K562 (cell line): ENCODE measurements at regions not wholly inside any gene's neighbourhood (a gene's known extent, or its start where the extent isn't known, plus 50 kb on each side); places are given as distances from the start of the nearest gene placed in this dataset.

Experiments
- CCNT2 ChIP-seq: IDR thresholded peaks from 2 replicates; pipeline ENCODE4 v1.6.1; 2011; ENCODE audit warnings: borderline replicate concordance, low read depth, mild to moderate bottlenecking, moderate library complexity, mixed read lengths, low read length; ENCODE audit not compliant: insufficient read length; ENCODE audit errors: extremely low read depth
- KAT8 ChIP-seq: fragments of 450-650 bp; IDR thresholded peaks from 2 replicates; pipeline ENCODE4 v1.6.1; 2016; ENCODE audit warnings: low read depth, mild to moderate bottlenecking
- MBD2 ChIP-seq: sonication (generic); IDR thresholded peaks from 2 replicates; pipeline ENCODE4 v1.6.1; 2016; ENCODE audit warnings: low read depth, borderline replicate concordance
- MCM7 ChIP-seq, 2 experiments: fragments of 450-650 bp; IDR thresholded peaks; 2 replicates each; pipeline ENCODE4 v1.6.1; 2016 to 2018
- NR2C2 ChIP-seq, 2 experiments: fragments of 200-800 bp in 1 of 2; sonication (Bioruptor generic) in 1 of 2; sonication (generic) in 1 of 2; formaldehyde crosslinking in 1 of 2; IDR thresholded peaks; 2 replicates each; pipeline versions ENCODE4 v1.6.1 to v1.8.0; 2016 to 2022; ENCODE audit warnings: mild to moderate bottlenecking in 1 of 2, missing compliant biosample characterization in 1 of 2, missing genetic modification characterization in 1 of 2, missing genetic modification reagents in 1 of 2
- PCBP2 ChIP-seq: fragments of 200-400 bp; formaldehyde crosslinking; IDR thresholded peaks from 2 replicates; pipeline ENCODE4 v1.6.1; 2018; ENCODE audit warnings: low read length, low read depth, mild to moderate bottlenecking, moderate library complexity; ENCODE audit not compliant: poor library complexity, severe bottlenecking
- TRIM28 ChIP-seq: fragments of 450-650 bp; IDR thresholded peaks from 2 replicates; pipeline ENCODE4 v1.6.1; 2017
- ZBTB1 ChIP-seq: sonication (generic); formaldehyde crosslinking; IDR thresholded peaks from 2 replicates; pipeline ENCODE4 v1.8.1; 2023; ENCODE audit warnings: missing genetic modification reagents, low read depth, mild to moderate bottlenecking, borderline replicate concordance
- ZNF431 ChIP-seq: sonication (generic); formaldehyde crosslinking; IDR thresholded peaks from 2 replicates; pipeline ENCODE4 v1.8.0; 2022; ENCODE audit warnings: mild to moderate bottlenecking, missing genetic modification reagents
- ZNF75A ChIP-seq: fragments of 450-650 bp; formaldehyde crosslinking; IDR thresholded peaks from 2 replicates; pipeline ENCODE4 v1.4.0; 2020; ENCODE audit warnings: mild to moderate bottlenecking
- TF ChIP-seq, protein P1 (sequence below): fragments of 200-600 bp; sonication (generic); IDR thresholded peaks from one replicate; pipeline ENCODE4 v1.6.1; 2012; ENCODE audit warnings: mild to moderate bottlenecking, low read depth, low read length, inconsistent platforms
- TF ChIP-seq, protein P2 (sequence below): fragments of 250-450 bp; sonication (Bioruptor Pico); IDR thresholded peaks from 2 replicates; pipeline ENCODE4 v1.8.0; 2022; ENCODE audit warnings: inconsistent platforms, mild to moderate bottlenecking, moderate library complexity, borderline replicate concordance
- TF ChIP-seq, protein P3 (sequence below): fragments of 200-800 bp; sonication (Bioruptor generic); IDR thresholded peaks from 2 replicates; pipeline ENCODE4 v1.6.1; 2017; ENCODE audit warnings: missing genetic modification characterization, missing compliant biosample characterization

DNA sequence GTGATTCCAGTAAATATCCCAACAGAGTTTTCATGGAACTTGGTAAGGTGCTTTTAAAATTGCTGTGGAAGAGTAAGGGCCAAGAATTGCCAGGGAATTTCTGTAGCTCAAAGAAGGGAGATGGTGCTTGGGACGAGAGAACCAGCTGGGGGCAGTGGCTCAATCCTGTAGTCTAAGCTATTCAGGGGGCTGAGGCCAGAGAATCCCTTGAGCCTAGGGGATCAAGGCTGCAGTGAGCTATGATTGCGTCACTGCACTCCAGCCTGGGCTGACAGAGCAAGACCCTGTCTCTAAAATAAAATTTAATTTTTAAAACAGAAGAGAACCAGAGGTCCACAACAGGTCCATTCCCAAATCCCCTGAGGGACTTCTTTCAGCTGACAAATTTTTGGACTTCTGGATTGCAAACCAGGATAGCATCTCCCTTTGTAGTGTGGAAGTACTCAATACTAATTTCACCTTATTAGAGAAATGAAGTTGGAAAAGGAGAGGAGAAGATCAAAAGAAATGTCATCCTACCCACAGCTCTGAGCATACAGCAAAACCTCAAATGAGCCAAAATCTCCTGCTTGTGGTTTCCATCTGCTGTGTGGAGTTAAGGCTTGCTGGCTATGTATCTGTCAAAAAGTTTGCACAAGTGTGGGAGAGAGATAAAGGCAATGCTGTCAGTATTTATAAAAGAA is 59.2 kb upstream of the CLPB start (continued):
- TF ChIP-seq, protein P1, sequence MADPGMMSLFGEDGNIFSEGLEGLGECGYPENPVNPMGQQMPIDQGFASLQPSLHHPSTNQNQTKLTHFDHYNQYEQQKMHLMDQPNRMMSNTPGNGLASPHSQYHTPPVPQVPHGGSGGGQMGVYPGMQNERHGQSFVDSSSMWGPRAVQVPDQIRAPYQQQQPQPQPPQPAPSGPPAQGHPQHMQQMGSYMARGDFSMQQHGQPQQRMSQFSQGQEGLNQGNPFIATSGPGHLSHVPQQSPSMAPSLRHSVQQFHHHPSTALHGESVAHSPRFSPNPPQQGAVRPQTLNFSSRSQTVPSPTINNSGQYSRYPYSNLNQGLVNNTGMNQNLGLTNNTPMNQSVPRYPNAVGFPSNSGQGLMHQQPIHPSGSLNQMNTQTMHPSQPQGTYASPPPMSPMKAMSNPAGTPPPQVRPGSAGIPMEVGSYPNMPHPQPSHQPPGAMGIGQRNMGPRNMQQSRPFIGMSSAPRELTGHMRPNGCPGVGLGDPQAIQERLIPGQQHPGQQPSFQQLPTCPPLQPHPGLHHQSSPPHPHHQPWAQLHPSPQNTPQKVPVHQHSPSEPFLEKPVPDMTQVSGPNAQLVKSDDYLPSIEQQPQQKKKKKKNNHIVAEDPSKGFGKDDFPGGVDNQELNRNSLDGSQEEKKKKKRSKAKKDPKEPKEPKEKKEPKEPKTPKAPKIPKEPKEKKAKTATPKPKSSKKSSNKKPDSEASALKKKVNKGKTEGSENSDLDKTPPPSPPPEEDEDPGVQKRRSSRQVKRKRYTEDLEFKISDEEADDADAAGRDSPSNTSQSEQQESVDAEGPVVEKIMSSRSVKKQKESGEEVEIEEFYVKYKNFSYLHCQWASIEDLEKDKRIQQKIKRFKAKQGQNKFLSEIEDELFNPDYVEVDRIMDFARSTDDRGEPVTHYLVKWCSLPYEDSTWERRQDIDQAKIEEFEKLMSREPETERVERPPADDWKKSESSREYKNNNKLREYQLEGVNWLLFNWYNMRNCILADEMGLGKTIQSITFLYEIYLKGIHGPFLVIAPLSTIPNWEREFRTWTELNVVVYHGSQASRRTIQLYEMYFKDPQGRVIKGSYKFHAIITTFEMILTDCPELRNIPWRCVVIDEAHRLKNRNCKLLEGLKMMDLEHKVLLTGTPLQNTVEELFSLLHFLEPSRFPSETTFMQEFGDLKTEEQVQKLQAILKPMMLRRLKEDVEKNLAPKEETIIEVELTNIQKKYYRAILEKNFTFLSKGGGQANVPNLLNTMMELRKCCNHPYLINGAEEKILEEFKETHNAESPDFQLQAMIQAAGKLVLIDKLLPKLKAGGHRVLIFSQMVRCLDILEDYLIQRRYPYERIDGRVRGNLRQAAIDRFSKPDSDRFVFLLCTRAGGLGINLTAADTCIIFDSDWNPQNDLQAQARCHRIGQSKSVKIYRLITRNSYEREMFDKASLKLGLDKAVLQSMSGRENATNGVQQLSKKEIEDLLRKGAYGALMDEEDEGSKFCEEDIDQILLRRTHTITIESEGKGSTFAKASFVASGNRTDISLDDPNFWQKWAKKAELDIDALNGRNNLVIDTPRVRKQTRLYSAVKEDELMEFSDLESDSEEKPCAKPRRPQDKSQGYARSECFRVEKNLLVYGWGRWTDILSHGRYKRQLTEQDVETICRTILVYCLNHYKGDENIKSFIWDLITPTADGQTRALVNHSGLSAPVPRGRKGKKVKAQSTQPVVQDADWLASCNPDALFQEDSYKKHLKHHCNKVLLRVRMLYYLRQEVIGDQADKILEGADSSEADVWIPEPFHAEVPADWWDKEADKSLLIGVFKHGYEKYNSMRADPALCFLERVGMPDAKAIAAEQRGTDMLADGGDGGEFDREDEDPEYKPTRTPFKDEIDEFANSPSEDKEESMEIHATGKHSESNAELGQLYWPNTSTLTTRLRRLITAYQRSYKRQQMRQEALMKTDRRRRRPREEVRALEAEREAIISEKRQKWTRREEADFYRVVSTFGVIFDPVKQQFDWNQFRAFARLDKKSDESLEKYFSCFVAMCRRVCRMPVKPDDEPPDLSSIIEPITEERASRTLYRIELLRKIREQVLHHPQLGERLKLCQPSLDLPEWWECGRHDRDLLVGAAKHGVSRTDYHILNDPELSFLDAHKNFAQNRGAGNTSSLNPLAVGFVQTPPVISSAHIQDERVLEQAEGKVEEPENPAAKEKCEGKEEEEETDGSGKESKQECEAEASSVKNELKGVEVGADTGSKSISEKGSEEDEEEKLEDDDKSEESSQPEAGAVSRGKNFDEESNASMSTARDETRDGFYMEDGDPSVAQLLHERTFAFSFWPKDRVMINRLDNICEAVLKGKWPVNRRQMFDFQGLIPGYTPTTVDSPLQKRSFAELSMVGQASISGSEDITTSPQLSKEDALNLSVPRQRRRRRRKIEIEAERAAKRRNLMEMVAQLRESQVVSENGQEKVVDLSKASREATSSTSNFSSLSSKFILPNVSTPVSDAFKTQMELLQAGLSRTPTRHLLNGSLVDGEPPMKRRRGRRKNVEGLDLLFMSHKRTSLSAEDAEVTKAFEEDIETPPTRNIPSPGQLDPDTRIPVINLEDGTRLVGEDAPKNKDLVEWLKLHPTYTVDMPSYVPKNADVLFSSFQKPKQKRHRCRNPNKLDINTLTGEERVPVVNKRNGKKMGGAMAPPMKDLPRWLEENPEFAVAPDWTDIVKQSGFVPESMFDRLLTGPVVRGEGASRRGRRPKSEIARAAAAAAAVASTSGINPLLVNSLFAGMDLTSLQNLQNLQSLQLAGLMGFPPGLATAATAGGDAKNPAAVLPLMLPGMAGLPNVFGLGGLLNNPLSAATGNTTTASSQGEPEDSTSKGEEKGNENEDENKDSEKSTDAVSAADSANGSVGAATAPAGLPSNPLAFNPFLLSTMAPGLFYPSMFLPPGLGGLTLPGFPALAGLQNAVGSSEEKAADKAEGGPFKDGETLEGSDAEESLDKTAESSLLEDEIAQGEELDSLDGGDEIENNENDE = no peak
- no peak for TF ChIP-seq NR2C2 (CRISPR knock-in tag; IDR thresholded peaks at IDR 0.05)
- TF ChIP-seq NR2C2 (tag; IDR thresholded peaks at IDR 0.05) = no peak
- no peak for TF ChIP-seq TRIM28
- TF ChIP-seq, protein P2, sequence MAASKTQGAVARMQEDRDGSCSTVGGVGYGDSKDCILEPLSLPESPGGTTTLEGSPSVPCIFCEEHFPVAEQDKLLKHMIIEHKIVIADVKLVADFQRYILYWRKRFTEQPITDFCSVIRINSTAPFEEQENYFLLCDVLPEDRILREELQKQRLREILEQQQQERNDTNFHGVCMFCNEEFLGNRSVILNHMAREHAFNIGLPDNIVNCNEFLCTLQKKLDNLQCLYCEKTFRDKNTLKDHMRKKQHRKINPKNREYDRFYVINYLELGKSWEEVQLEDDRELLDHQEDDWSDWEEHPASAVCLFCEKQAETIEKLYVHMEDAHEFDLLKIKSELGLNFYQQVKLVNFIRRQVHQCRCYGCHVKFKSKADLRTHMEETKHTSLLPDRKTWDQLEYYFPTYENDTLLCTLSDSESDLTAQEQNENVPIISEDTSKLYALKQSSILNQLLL = no peak
- no peak for TF ChIP-seq MCM7 (IDR thresholded peaks at IDR 0.05)
- TF ChIP-seq CCNT2 = no peak
- 0 out of 2 replicates have a peak, but pooled peaks have one; percentile 41 for TF ChIP-seq MBD2
- no peak; the same call in 1 of the 2 replicates for TF ChIP-seq ZBTB1
- TF ChIP-seq, protein P3, sequence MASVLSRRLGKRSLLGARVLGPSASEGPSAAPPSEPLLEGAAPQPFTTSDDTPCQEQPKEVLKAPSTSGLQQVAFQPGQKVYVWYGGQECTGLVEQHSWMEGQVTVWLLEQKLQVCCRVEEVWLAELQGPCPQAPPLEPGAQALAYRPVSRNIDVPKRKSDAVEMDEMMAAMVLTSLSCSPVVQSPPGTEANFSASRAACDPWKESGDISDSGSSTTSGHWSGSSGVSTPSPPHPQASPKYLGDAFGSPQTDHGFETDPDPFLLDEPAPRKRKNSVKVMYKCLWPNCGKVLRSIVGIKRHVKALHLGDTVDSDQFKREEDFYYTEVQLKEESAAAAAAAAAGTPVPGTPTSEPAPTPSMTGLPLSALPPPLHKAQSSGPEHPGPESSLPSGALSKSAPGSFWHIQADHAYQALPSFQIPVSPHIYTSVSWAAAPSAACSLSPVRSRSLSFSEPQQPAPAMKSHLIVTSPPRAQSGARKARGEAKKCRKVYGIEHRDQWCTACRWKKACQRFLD = peak; percentile 60; the same call in 1 of the 2 replicates
- no peak for TF ChIP-seq KAT8
- TF ChIP-seq ZNF431 (CRISPR knock-in tag) = no peak
- no peak for TF ChIP-seq PCBP2
- TF ChIP-seq ZNF75A (CRISPR knock-in tag) = no peak
